ENCODE measurements at regions not wholly inside any gene's neighbourhood (a gene's known extent, or its start where the extent isn't known, plus 50 kb on each side); places are given as distances from the start of the nearest gene placed in this dataset.
"Not testable (repeated sequence)": the region's sequence is repeated elsewhere in the genome, so short reads cannot be mapped to it uniquely, and the experiment has no call there.

GRCh38 chr2:132282911-132283310 lies 121.2 kb upstream of the ANKRD30BL start:
- Histone ChIP-seq H3K4me1 (ENCODE audit: control insufficient read depth, insufficient read depth, low read length) (no peaks in the 10 kb centered on the region), H3K4me3 (ENCODE audit: insufficient read depth, low read depth, low read length) (no peak overlapping the region), H3K27me3 (ENCODE audit: control insufficient read depth, insufficient read depth, low read length, poor library complexity, severe bottlenecking) (no peaks in the 10 kb centered on the region), H3K36me3 (ENCODE audit: control insufficient read depth, insufficient read depth, low read length) (no peaks in the 10 kb centered on the region), H3K9me3 (ENCODE audit: control insufficient read depth, low read length) (no peaks in the 10 kb centered on the region), H3K27ac (ENCODE audit: insufficient read depth, low read depth, low read length, poor library complexity, severe bottlenecking) (no peak overlapping the region)
- 96% methylated on average over 9 of the region's 9 CpGs for WGBS, 2 experiments

DNA sequence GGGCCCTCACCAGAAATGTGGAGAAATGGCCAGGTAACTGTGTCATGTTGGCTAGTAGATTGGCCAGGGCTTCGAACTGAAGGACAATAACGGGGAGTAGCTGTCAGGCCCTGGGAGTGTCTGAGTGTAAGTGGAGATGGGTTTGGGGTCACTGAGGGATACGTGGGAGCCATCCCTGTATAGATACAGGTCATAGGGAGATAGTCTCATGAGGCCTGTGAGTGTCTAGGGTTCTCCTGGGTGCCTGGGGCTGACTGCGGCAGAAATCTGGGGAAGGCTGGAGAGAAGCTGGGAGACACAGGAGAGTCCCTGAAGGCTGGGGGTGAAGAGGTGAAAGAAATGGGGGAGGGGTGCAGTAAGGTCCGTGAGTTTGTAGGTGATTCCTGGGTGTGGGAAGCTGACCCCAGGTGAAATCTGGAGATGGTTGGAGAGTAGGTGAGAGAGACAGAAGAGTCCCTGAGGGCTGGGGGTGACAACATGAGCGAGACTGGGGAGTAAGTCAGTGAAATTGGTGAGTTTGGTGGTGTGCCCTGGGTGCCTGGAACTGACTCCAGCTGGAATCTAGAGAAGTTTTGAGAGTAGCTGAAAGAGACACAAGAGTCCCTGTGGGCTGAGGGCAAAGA lies 124.6 kb upstream of the ANKRD30BL start:
- 76 to 79% methylated on average over 6 of the region's 6 CpGs for WGBS, 2 experiments
- H3K9me3 ChIP-seq (ENCODE audit: control insufficient read depth, low read length); H3K4me1 ChIP-seq (ENCODE audit: control insufficient read depth, insufficient read depth, low read length); H3K27ac ChIP-seq (ENCODE audit: insufficient read depth, low read depth, low read length, poor library complexity, severe bottlenecking); H3K36me3 ChIP-seq (ENCODE audit: control insufficient read depth, insufficient read depth, low read length); H3K4me3 ChIP-seq (ENCODE audit: insufficient read depth, low read depth, low read length); H3K27me3 ChIP-seq (ENCODE audit: control insufficient read depth, insufficient read depth, low read length, poor library complexity, severe bottlenecking): not testable (repeated sequence)

DNA sequence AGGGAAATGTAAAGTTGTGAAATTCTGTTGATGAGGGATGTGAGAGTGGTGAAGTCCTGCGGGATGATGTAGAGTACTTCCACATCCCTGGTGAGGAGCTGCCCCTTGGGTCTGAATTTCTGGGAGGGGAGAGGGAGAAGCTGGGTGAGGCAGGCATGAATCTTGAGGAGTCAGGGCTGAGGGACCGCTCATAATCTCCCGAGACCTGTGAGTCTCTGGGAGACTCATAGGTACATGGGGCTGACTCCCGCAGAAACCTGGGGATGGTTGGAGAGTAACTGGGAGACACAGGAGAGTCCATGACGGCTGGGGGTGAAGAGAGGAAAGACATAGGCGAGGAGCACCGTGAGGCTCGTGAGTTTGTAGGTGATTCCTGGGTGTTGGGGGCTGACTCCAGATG lies 126.2 kb upstream of the ANKRD30BL start:
- H3K9me3 ChIP-seq (ENCODE audit: control insufficient read depth, low read length); H3K36me3 ChIP-seq (ENCODE audit: control insufficient read depth, insufficient read depth, low read length); H3K4me1 ChIP-seq (ENCODE audit: control insufficient read depth, insufficient read depth, low read length); H3K27ac ChIP-seq (ENCODE audit: insufficient read depth, low read depth, low read length, poor library complexity, severe bottlenecking); H3K27me3 ChIP-seq (ENCODE audit: control insufficient read depth, insufficient read depth, low read length, poor library complexity, severe bottlenecking); H3K4me3 ChIP-seq (ENCODE audit: insufficient read depth, low read depth, low read length): not testable (repeated sequence)
- 95% methylated on average over 8 of the region's 8 CpGs for WGBS, 2 experiments

DNA sequence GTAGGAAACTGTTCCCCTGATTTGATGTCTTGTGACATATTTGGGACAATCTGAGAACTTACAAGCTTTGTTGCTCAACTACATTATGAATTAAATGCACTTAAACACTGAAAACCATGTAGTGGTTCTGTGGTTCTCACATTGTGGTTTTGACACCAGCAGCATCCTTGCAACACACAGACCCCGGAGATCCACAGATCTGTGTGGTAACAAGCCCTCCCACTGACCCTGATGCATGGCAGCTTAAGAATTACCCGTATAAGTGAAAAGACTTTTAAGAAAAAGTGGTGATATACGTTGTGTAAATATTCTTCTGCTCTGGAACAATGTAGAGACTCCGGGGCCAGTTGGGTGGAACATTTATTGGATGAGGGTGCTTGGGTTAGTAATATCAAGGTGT lies 127.4 kb upstream of the ANKRD30BL start:
- not testable (repeated sequence) for H3K27me3 ChIP-seq (ENCODE audit: control insufficient read depth, insufficient read depth, low read length, poor library complexity, severe bottlenecking); H3K4me3 ChIP-seq (ENCODE audit: insufficient read depth, low read depth, low read length); H3K36me3 ChIP-seq (ENCODE audit: control insufficient read depth, insufficient read depth, low read length); H3K27ac ChIP-seq (ENCODE audit: insufficient read depth, low read depth, low read length, poor library complexity, severe bottlenecking); H3K4me1 ChIP-seq (ENCODE audit: control insufficient read depth, insufficient read depth, low read length); H3K9me3 ChIP-seq (ENCODE audit: control insufficient read depth, low read length)
- 95 to 98% methylated on average over 4 of the region's 4 CpGs for WGBS, 2 experiments

DNA sequence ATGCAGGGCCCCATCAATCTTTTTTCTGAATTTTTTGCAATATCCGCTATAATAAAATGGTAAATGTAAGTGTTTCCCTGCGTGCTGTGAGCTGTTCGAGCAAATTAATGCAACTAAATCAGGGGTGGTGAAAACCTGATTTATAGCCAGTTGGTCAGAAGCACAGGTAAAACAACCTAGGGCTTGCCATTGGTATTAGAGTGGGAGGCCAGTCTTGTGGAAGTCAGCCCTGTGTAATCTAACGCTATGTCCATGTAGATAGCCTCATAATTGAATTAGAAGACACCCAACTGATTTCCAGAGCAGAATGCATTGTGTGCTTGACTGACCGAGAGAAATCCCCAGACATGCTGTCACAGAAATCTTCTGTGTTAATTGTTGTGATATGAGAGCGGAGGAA lies 126.8 kb upstream of the GPR39 start:
- not testable (repeated sequence) for H3K4me3 ChIP-seq (ENCODE audit: insufficient read depth, low read depth, low read length); H3K4me1 ChIP-seq (ENCODE audit: control insufficient read depth, insufficient read depth, low read length); H3K36me3 ChIP-seq (ENCODE audit: control insufficient read depth, insufficient read depth, low read length); H3K9me3 ChIP-seq (ENCODE audit: control insufficient read depth, low read length); H3K27ac ChIP-seq (ENCODE audit: insufficient read depth, low read depth, low read length, poor library complexity, severe bottlenecking); H3K27me3 ChIP-seq (ENCODE audit: control insufficient read depth, insufficient read depth, low read length, poor library complexity, severe bottlenecking)
- WGBS, 2 experiments = 85 to 97% methylated on average over 5 to 6 of the region's 6 CpGs

- not testable (repeated sequence) for H3K9me3 ChIP-seq (ENCODE audit: control insufficient read depth, low read length); H3K4me1 ChIP-seq (ENCODE audit: control insufficient read depth, insufficient read depth, low read length); H3K27ac ChIP-seq (ENCODE audit: insufficient read depth, low read depth, low read length, poor library complexity, severe bottlenecking); H3K4me3 ChIP-seq (ENCODE audit: insufficient read depth, low read depth, low read length); H3K36me3 ChIP-seq (ENCODE audit: control insufficient read depth, insufficient read depth, low read length); H3K27me3 ChIP-seq (ENCODE audit: control insufficient read depth, insufficient read depth, low read length, poor library complexity, severe bottlenecking)
- 95% methylated on average over 2 of the region's 2 CpGs; no CpG with 5 or more reads in 1 of the 2 experiments for WGBS, 2 experiments
Measured at GRCh38 chr2:132300592-132301378, 115.8 kb upstream of the GPR39 start.

- H3K4me3 ChIP-seq (ENCODE audit: insufficient read depth, low read depth, low read length) = peak overlapping the region; percentile 28
- 6 to 8% methylated on average over 27 of the region's 27 CpGs for WGBS, 2 experiments
- not testable (repeated sequence) for H3K27ac ChIP-seq (ENCODE audit: insufficient read depth, low read depth, low read length, poor library complexity, severe bottlenecking)
Measured at GRCh38 chr2:132304661-132305380, 111.8 kb upstream of the GPR39 start.

DNA sequence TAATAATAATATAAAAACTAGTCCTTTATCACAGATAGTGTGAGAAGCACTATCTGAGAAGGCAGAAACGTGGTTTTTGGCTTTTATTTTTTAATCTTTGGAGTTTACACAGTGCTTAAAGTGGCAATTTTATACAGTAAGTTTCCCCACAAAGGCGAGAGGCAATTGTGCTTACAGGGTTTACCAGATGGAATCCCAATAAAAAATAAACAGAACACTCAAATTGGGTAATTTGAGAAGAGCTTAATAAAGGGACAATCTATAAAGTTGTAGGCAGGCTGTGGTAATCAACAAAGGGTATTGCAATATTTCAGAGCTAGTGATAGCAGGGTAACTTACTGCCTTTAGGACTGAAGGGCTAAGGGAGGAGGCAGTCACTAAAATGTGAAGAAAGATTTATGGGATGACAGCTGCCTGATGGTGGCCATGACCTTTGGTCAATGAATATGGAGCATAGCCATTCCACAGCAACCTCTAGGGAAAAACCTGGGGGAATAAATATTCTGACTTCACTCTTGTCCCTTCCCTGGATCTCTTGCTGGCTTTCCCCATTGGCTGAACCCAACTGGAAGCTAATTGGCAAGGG lies 108.9 kb upstream of the GPR39 start:
- not testable (repeated sequence) for H3K27me3 ChIP-seq (ENCODE audit: control insufficient read depth, insufficient read depth, low read length, poor library complexity, severe bottlenecking); H3K27ac ChIP-seq (ENCODE audit: insufficient read depth, low read depth, low read length, poor library complexity, severe bottlenecking); H3K4me1 ChIP-seq (ENCODE audit: control insufficient read depth, insufficient read depth, low read length); H3K4me3 ChIP-seq (ENCODE audit: insufficient read depth, low read depth, low read length); H3K36me3 ChIP-seq (ENCODE audit: control insufficient read depth, insufficient read depth, low read length); H3K9me3 ChIP-seq (ENCODE audit: control insufficient read depth, low read length)
- WGBS, 2 experiments = 80% methylated on average over 1 of the region's 2 CpGs; no CpG with 5 or more reads in 1 of the 2 experiments

More at GRCh38 chr2:132304661-132305380, 111.8 kb upstream of the GPR39 start:
- not testable (repeated sequence) for H3K4me1 ChIP-seq (ENCODE audit: control insufficient read depth, insufficient read depth, low read length); H3K36me3 ChIP-seq (ENCODE audit: control insufficient read depth, insufficient read depth, low read length); H3K9me3 ChIP-seq (ENCODE audit: control insufficient read depth, low read length); H3K27me3 ChIP-seq (ENCODE audit: control insufficient read depth, insufficient read depth, low read length, poor library complexity, severe bottlenecking)

DNA sequence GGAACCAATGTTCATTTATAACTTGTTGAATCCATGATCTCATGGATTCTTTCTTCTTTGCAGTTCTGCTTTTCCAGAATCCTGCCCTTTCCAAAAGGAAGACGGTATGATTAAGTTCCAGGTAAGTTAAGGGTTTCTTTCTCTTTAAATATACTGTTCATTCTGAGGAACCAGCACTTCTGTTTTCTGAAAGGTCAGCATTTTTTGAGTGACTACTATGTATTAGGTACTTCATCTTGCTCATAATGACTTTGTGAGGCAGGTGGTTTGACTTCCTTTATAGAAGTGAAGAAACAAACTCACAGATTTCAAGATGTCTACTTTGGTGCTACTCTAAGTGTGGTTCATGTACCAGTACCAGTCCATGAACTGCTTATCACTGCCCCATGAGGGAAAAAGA lies 107.4 kb upstream of the GPR39 start:
- H3K4me3 ChIP-seq (ENCODE audit: insufficient read depth, low read depth, low read length); H3K27me3 ChIP-seq (ENCODE audit: control insufficient read depth, insufficient read depth, low read length, poor library complexity, severe bottlenecking); H3K4me1 ChIP-seq (ENCODE audit: control insufficient read depth, insufficient read depth, low read length); H3K27ac ChIP-seq (ENCODE audit: insufficient read depth, low read depth, low read length, poor library complexity, severe bottlenecking); H3K9me3 ChIP-seq (ENCODE audit: control insufficient read depth, low read length); H3K36me3 ChIP-seq (ENCODE audit: control insufficient read depth, insufficient read depth, low read length): not testable (repeated sequence)
- 80% methylated on average over 1 of the region's 1 CpG; no CpG with 5 or more reads in 1 of the 2 experiments for WGBS, 2 experiments

DNA sequence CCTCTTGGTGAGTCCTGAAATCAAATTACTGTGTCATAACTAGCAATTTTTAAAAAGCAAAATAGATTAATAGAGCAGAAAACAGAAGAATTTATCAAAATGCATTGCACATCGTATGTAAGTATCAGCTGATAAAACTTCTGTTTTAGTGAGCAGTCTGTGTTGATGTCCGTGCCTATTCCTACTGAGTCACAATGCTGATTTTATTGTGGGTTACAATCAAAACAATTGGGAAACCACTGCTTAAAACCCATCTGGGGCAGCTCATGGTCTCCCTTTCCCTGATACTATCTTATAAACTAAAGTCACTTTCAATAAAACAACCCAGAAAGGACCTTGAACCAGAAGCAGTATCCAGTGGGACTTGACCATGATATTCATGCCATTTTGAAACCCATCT lies 101.1 kb upstream of the GPR39 start:
- not testable (repeated sequence) for H3K27me3 ChIP-seq (ENCODE audit: control insufficient read depth, insufficient read depth, low read length, poor library complexity, severe bottlenecking); H3K4me1 ChIP-seq (ENCODE audit: control insufficient read depth, insufficient read depth, low read length); H3K4me3 ChIP-seq (ENCODE audit: insufficient read depth, low read depth, low read length); H3K36me3 ChIP-seq (ENCODE audit: control insufficient read depth, insufficient read depth, low read length); H3K9me3 ChIP-seq (ENCODE audit: control insufficient read depth, low read length); H3K27ac ChIP-seq (ENCODE audit: insufficient read depth, low read depth, low read length, poor library complexity, severe bottlenecking)
- 100% methylated on average over 2 of the region's 2 CpGs for WGBS, 2 experiments

All from ectodermal cell (in vitro differentiated cells).